Dermis blood vessel endothelial cell (primary cell): ENCODE measurements at regions not wholly inside any gene's neighbourhood (a gene's known extent, or its start where the extent isn't known, plus 50 kb on each side); places are given as distances from the start of the nearest gene placed in this dataset.

Source experiments
- DNase-seq: peaks from one replicate; pipeline ENCODE4 v3.0.0; 2010

GRCh38 chr13:103275722-103276121 lies 209.5 kb upstream of the SLC10A2 start:
- DNase-seq, result no peak

GRCh38 chr13:103275081-103275480 lies 208.9 kb upstream of the SLC10A2 start:
- no peak for DNase-seq

GRCh38 chr13:103273825-103274224 lies 207.6 kb upstream of the SLC10A2 start:
- DNase-seq, result no peak

- DNase-seq, result no peak
Measured at GRCh38 chr13:103272770-103273169, 206.6 kb upstream of the SLC10A2 start.

- no peak for DNase-seq
Measured at GRCh38 chr13:103263448-103263847, 197.2 kb upstream of the SLC10A2 start.

- no peak for DNase-seq
Measured at GRCh38 chr13:103255587-103256301, 189.5 kb upstream of the SLC10A2 start.

GRCh38 chr13:103250071-103250470 lies 183.9 kb upstream of the SLC10A2 start:
- DNase-seq, result no peak

GRCh38 chr13:103246581-103247200 lies 180.5 kb upstream of the SLC10A2 start:
- DNase-seq, result no peak

GRCh38 chr13:103243495-103243894 lies 177.3 kb upstream of the SLC10A2 start:
- no peak for DNase-seq

GRCh38 chr13:103238441-103238840 lies 172.2 kb upstream of the SLC10A2 start:
- DNase-seq, result no peak

GRCh38 chr13:103236213-103236612 lies 170.0 kb upstream of the SLC10A2 start:
- DNase-seq, result no peak

- DNase-seq, result no peak
Measured at GRCh38 chr13:103229674-103230073, 163.5 kb upstream of the SLC10A2 start.

GRCh38 chr13:103224804-103225203 lies 158.6 kb upstream of the SLC10A2 start:
- no peak for DNase-seq

- DNase-seq, result no peak
Measured at GRCh38 chr13:103222683-103223082, 156.5 kb upstream of the SLC10A2 start.

- no peak for DNase-seq
Measured at GRCh38 chr13:103218253-103218652, 152.0 kb upstream of the SLC10A2 start.

GRCh38 chr13:103213152-103213551 lies 146.9 kb upstream of the SLC10A2 start:
- DNase-seq, result no peak

GRCh38 chr13:103210348-103210747 lies 144.1 kb upstream of the SLC10A2 start:
- DNase-seq, result no peak

- DNase-seq, result no peak
Measured at GRCh38 chr13:103203735-103204330, 137.6 kb upstream of the SLC10A2 start.

GRCh38 chr13:103200118-103200885 lies 134.1 kb upstream of the SLC10A2 start:
- DNase-seq, result no peak

- no peak for DNase-seq
Measured at GRCh38 chr13:103199380-103200088, 133.3 kb upstream of the SLC10A2 start.

GRCh38 chr13:103196356-103196755 lies 130.1 kb upstream of the SLC10A2 start:
- no peak for DNase-seq

- no peak for DNase-seq
Measured at GRCh38 chr13:103195762-103196161, 129.5 kb upstream of the SLC10A2 start.

- no peak for DNase-seq
Measured at GRCh38 chr13:103194871-103195270, 128.7 kb upstream of the SLC10A2 start.
